ENCODE measurements at regions not wholly inside any gene's neighbourhood (a gene's known extent, or its start where the extent isn't known, plus 50 kb on each side); places are given as distances from the start of the nearest gene placed in this dataset.

DNA sequence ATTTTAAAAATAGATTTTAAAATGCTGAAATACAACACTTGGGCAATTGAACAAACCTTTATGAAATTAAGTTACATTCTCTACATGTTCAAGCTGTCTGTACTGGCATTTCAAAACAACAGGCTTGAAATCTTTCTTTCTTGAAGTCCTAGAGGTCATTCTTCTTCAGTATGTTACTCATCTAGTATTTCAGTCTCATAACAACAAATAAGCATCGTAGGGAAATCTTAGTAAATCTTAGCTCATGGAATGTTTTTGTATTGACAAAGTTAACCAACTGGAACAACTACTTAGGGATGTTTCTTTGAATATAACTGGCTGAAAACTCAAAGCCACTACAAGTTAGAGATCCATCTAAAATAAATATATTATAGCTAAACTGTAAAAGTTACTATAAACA, 96.6 kb downstream of the KIF2B start:
- H3K27ac ChIP-seq = no peak overlapping the region
- TF ChIP-seq, protein P1, sequence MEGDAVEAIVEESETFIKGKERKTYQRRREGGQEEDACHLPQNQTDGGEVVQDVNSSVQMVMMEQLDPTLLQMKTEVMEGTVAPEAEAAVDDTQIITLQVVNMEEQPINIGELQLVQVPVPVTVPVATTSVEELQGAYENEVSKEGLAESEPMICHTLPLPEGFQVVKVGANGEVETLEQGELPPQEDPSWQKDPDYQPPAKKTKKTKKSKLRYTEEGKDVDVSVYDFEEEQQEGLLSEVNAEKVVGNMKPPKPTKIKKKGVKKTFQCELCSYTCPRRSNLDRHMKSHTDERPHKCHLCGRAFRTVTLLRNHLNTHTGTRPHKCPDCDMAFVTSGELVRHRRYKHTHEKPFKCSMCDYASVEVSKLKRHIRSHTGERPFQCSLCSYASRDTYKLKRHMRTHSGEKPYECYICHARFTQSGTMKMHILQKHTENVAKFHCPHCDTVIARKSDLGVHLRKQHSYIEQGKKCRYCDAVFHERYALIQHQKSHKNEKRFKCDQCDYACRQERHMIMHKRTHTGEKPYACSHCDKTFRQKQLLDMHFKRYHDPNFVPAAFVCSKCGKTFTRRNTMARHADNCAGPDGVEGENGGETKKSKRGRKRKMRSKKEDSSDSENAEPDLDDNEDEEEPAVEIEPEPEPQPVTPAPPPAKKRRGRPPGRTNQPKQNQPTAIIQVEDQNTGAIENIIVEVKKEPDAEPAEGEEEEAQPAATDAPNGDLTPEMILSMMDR (IDR thresholded peaks at IDR 0.05) = no peak
- TF ChIP-seq POLR2A (IDR thresholded peaks at IDR 0.05) (no peak), EP300 (IDR thresholded peaks at IDR 0.05) (no peak), POLR2AphosphoS5 (IDR thresholded peaks at IDR 0.05) (no peak)
- H3K36me3 ChIP-seq = no peaks in the 10 kb centered on the region
- no peaks in the 10 kb centered on the region for H3K27me3 ChIP-seq
- no peak overlapping the region for H3K4me3 ChIP-seq
- 46 to 76% (median 50%) methylated on average over 1 of the region's 1 CpG for WGBS, 5 donors
- H3K4me1 ChIP-seq = no peaks in the 10 kb centered on the region
- no peak for DNase-seq
- H3K9me3 ChIP-seq = no peaks in the 10 kb centered on the region
- intact Hi-C loops (cut with DNase I; ENCODE audit: low total_unique reads) = no loop called here

DNA sequence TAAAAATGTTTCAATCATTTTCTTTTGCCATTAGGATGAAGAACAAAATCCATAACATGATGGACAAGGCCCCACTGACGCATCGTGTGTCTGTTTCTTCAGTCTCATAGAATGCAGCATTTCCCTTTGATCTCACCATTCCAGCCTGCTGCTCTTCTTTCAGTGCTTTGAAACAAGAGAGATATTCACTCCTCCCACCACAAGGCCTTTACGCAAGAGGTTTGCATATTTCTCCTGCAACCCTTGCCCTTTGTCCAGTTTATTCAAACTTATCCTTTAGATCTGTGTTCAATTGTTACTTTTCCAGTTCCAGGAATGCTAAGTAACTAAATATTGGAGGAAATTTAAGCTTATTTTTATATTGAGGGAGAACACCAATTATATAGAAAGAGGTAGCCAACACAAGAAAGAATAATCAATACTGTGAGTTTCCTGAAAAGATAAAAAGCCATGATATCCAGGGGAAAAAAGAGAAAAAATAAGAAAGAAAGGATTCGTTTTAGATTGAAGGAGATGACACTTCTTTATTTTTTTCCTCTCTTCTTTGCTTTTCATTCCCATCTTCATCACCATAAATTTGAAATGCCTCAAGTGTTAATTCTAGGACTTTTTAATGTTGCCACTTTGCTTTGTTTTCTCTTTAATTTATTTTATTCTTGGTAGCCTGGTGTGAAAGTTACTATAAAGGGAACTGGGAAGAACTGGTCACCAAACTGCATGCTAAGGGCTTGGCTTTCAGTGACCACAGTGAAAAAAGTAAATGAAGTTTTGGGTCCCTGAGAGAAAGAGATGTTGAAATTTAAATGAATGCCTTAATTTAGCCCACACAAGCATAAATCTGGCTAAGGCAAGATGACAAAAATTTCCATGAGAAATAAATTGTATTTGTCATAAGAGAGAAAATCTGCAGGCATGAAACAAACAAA, 102.1 kb downstream of the KIF2B start:
- H3K27ac ChIP-seq = no peak overlapping the region
- no peaks in the 10 kb centered on the region for H3K9me3 ChIP-seq
- WGBS, 5 donors = 26 to 43% (median 32%) methylated on average over 4 of the region's 4 CpGs
- intact Hi-C loops (cut with DNase I; ENCODE audit: low total_unique reads) = no loop called here
- TF ChIP-seq POLR2AphosphoS5 (IDR thresholded peaks at IDR 0.05) = no peak
- TF ChIP-seq, protein P1 (IDR thresholded peaks at IDR 0.05) = no peak
- no peak for TF ChIP-seq POLR2A (IDR thresholded peaks at IDR 0.05)
- TF ChIP-seq EP300 (IDR thresholded peaks at IDR 0.05) = no peak
- H3K4me1 ChIP-seq = no peaks in the 10 kb centered on the region
- H3K36me3 ChIP-seq = no peaks in the 10 kb centered on the region
- no peak for DNase-seq
- H3K27me3 ChIP-seq = no peaks in the 10 kb centered on the region
- H3K4me3 ChIP-seq = no peak overlapping the region

GRCh38 chr17:53932386-53932785, 109.7 kb downstream of the KIF2B start:
- peaks cover 0 to 14% (median 10%) of the 10 kb centered on the region in 4 donors for H3K9me3 ChIP-seq
- H3K36me3 ChIP-seq = no peaks in the 10 kb centered on the region
- H3K4me1 ChIP-seq = no peaks in the 10 kb centered on the region
- TF ChIP-seq POLR2A (IDR thresholded peaks at IDR 0.05) (no peak), EP300 (IDR thresholded peaks at IDR 0.05) (no peak), POLR2AphosphoS5 (IDR thresholded peaks at IDR 0.05) (no peak)
- TF ChIP-seq, protein P1 (IDR thresholded peaks at IDR 0.05) = no peak
- intact Hi-C loops (cut with DNase I; ENCODE audit: low total_unique reads) = no loop called here
- no peaks in the 10 kb centered on the region for H3K27me3 ChIP-seq
- no peak overlapping the region for H3K4me3 ChIP-seq
- DNase-seq = no peak
- 20 to 57% (median 52%) methylated on average over 2 of the region's 2 CpGs for WGBS, 5 donors
- H3K27ac ChIP-seq = no peak overlapping the region

- no peak overlapping the region for H3K27ac ChIP-seq
- H3K4me3 ChIP-seq = no peak overlapping the region
- TF ChIP-seq EP300 (IDR thresholded peaks at IDR 0.05) (no peak), POLR2AphosphoS5 (IDR thresholded peaks at IDR 0.05) (no peak), POLR2A (IDR thresholded peaks at IDR 0.05) (no peak)
- TF ChIP-seq, protein P1 (IDR thresholded peaks at IDR 0.05) = no peak
- H3K9me3 ChIP-seq = peaks cover 0 to 14% (median 10%) of the 10 kb centered on the region in 4 donors
- WGBS, 5 donors = 51 to 77% (median 57%) methylated on average over 2 of the region's 2 CpGs
- H3K4me1 ChIP-seq = no peaks in the 10 kb centered on the region
- no peaks in the 10 kb centered on the region for H3K36me3 ChIP-seq
- no peak for DNase-seq
- intact Hi-C loops (cut with DNase I; ENCODE audit: low total_unique reads) = no loop called here
- no peaks in the 10 kb centered on the region for H3K27me3 ChIP-seq
These were observed 112.2 kb downstream of the KIF2B start for GRCh38 chr17:53934931-53935330.

All from stomach (tissue), 8 donors.